SK-N-SH (cell line): ENCODE measurements at regions not wholly inside any gene's neighbourhood (a gene's known extent, or its start where the extent isn't known, plus 50 kb on each side); places are given as distances from the start of the nearest gene placed in this dataset.
A peak's percentile ranks its signal among the peaks of the same experiment; 100 is the strongest.

ENCODE experiments used
- CTCF ChIA-PET: fragments of 300-600, 350-600 bp; formaldehyde crosslinking; extraction: SDS; loops from one replicate; lab custom pipeline; 2021; lab: Yijun Ruan, JAX
- POLR2A ChIA-PET: fragments of 350-600 bp; sonication (Branson Sonifier 250); formaldehyde crosslinking; extraction: SDS; loops from one replicate; lab custom pipeline; 2020; ENCODE audit warnings: antibody characterized with exemption, inconsistent platforms; lab: Yijun Ruan, JAX
- DNase-seq: peaks from one replicate; pipeline ENCODE4 v3.0.0; 2012
- H2AFZ ChIP-seq: fragments of 200-600 bp; sonication (generic); 2 replicates; pipeline ENCODE4 v1.8.1; 2016; ENCODE audit warnings: antibody characterized with exemption, mild to moderate bottlenecking, low read depth
- H3F3A ChIP-seq: fragments of 200-600 bp; sonication (generic); replicated peaks from 2 replicates; pipeline ENCODE3; 2016; ENCODE audit warnings: antibody characterized with exemption, mild to moderate bottlenecking; ENCODE audit not compliant: insufficient read depth
- H3K27ac ChIP-seq, 2 experiments: fragments of 200-500 bp in 1 of 2; fragments of 200-600 bp in 1 of 2; sonication (Bioruptor generic) in 1 of 2; sonication (generic), shearing (Covaris generic) in 1 of 2; 2 replicates each; pipeline versions ENCODE4 v1.5.1 to v1.6.1; 2014 to 2016; ENCODE audit warnings: low read depth in 2 of 2, inconsistent platforms in 1 of 2, low read length in 1 of 2, mild to moderate bottlenecking in 1 of 2, mixed read lengths in 1 of 2
- H3K27me3 ChIP-seq: fragments of 200-600 bp; sonication (generic), shearing (Covaris generic); 2 replicates; pipeline ENCODE4 v1.6.1; 2016; ENCODE audit warnings: mixed run types; ENCODE audit not compliant: insufficient read depth
- H3K36me3 ChIP-seq, 2 experiments: fragments of 200-500 bp in 1 of 2; fragments of 200-600 bp in 1 of 2; sonication (Bioruptor generic) in 1 of 2; sonication (generic) in 1 of 2; replicated peaks in 1 of 2; 2 replicates each; pipeline versions ENCODE3 to v1.5.1; 2014 to 2016; ENCODE audit warnings: low read length in 1 of 2, mild to moderate bottlenecking in 1 of 2; ENCODE audit not compliant: insufficient read depth in 2 of 2, control insufficient read depth in 1 of 2
- H3K4me1 ChIP-seq, 2 experiments: fragments of 200-500 bp in 1 of 2; fragments of 200-600 bp in 1 of 2; sonication (Bioruptor generic) in 1 of 2; sonication (generic), shearing (Covaris generic) in 1 of 2; 2 replicates each; pipeline versions ENCODE4 v1.5.1 to v1.6.1; 2014 to 2016; ENCODE audit warnings: low read depth in 1 of 2, low read length in 1 of 2, mixed run types in 1 of 2; ENCODE audit not compliant: insufficient read depth in 2 of 2, control insufficient read depth in 1 of 2
- H3K4me2 ChIP-seq: fragments of 200-600 bp; sonication (generic), shearing (Covaris generic); 2 replicates; pipeline ENCODE4 v1.6.1; 2017; ENCODE audit warnings: mixed run types
- H3K4me3 ChIP-seq, 2 experiments: fragments of 200-500 bp in 1 of 2; fragments of 200-600 bp in 1 of 2; sonication (Bioruptor generic) in 1 of 2; sonication (generic), shearing (Covaris generic) in 1 of 2; 2 replicates each; pipeline versions ENCODE4 v1.5.1 to v1.8.1; 2014 to 2016; ENCODE audit warnings: low read depth in 2 of 2, inconsistent platforms in 1 of 2, low read length in 1 of 2, mild to moderate bottlenecking in 1 of 2, mixed read lengths in 1 of 2, moderate library complexity in 1 of 2
- H3K79me2 ChIP-seq: fragments of 200-600 bp; sonication (generic); 2 replicates; pipeline ENCODE4 v1.8.1; 2017; ENCODE audit warnings: mild to moderate bottlenecking; ENCODE audit not compliant: insufficient read depth
- H3K9ac ChIP-seq: fragments of 200-600 bp; sonication (generic); 2 replicates; pipeline ENCODE4 v1.6.1; 2017; ENCODE audit warnings: mixed run types
- H3K9me2 ChIP-seq: fragments of 200-600 bp; sonication (generic); 2 replicates; pipeline ENCODE4 v1.6.1; 2017; ENCODE audit warnings: mixed run types
- H3K9me3 ChIP-seq: fragments of 200-600 bp; sonication (generic); 2 replicates; pipeline ENCODE4 v1.6.1; 2017; ENCODE audit warnings: mixed run types, mild to moderate bottlenecking, moderate library complexity
- H4K20me1 ChIP-seq: fragments of 200-600 bp; sonication (generic); 2 replicates; pipeline ENCODE4 v1.6.1; 2017; ENCODE audit warnings: mild to moderate bottlenecking, mixed run types; ENCODE audit not compliant: insufficient read depth
- CHD2 ChIP-seq: fragments of 150-350 bp; IDR thresholded peaks from 2 replicates; pipeline ENCODE4 v1.6.1; 2018; ENCODE audit warnings: low read length; ENCODE audit not compliant: partially characterized antibody
- ELF1 ChIP-seq: IDR thresholded peaks from 2 replicates; pipeline ENCODE4 v1.4.0; 2012
- EP300 ChIP-seq, 2 experiments: IDR thresholded peaks; 2 replicates each; pipeline versions ENCODE4 v1.4.0 to v1.6.1; 2012; ENCODE audit warnings: borderline replicate concordance in 1 of 2, low read depth in 1 of 2, low read length in 1 of 2
- FOSL2 ChIP-seq: IDR thresholded peaks from 2 replicates; pipeline ENCODE4 v1.4.0; 2012; ENCODE audit warnings: low read depth, mild to moderate bottlenecking, moderate library complexity, borderline replicate concordance
- FOXJ3 ChIP-seq: sonication (generic); formaldehyde crosslinking; IDR thresholded peaks from 2 replicates; pipeline ENCODE4 v1.5.1; 2020; ENCODE audit warnings: mild to moderate bottlenecking, missing genetic modification reagents
- FOXM1 ChIP-seq: IDR thresholded peaks from 2 replicates; pipeline ENCODE4 v1.4.0; 2012; ENCODE audit warnings: low read depth, mild to moderate bottlenecking
- GABPA ChIP-seq: IDR thresholded peaks from 2 replicates; pipeline ENCODE4 v1.4.0; 2012; ENCODE audit warnings: low read depth, mild to moderate bottlenecking
- GATA2 ChIP-seq: sonication (generic); formaldehyde crosslinking; IDR thresholded peaks from 2 replicates; pipeline ENCODE4 v1.5.0; 2020; ENCODE audit warnings: mild to moderate bottlenecking, missing genetic modification reagents
- IRF3 ChIP-seq: fragments of 150-350 bp; IDR thresholded peaks from 2 replicates; pipeline ENCODE4 v1.6.1; 2016; ENCODE audit warnings: mild to moderate bottlenecking, low read depth, low read length
- JUND ChIP-seq: IDR thresholded peaks from 2 replicates; pipeline ENCODE4 v1.4.0; 2012
- MAX ChIP-seq: IDR thresholded peaks from 2 replicates; pipeline ENCODE4 v1.4.0; 2012; ENCODE audit warnings: low read depth
- MEF2A ChIP-seq: IDR thresholded peaks from 2 replicates; pipeline ENCODE4 v1.4.0; 2012; ENCODE audit warnings: low read depth, borderline replicate concordance
- NFIC ChIP-seq: IDR thresholded peaks from 2 replicates; pipeline ENCODE4 v1.4.0; 2012; ENCODE audit warnings: borderline replicate concordance
- PBX3 ChIP-seq: IDR thresholded peaks from 2 replicates; pipeline ENCODE4; 2012
- RAD21 ChIP-seq: IDR thresholded peaks from 2 replicates; pipeline ENCODE4 v1.6.1; 2012; ENCODE audit warnings: mild to moderate bottlenecking, low read length
- RCOR1 ChIP-seq: fragments of 150-350 bp; IDR thresholded peaks from 2 replicates; pipeline ENCODE4 v1.6.1; 2017; ENCODE audit warnings: antibody characterized with exemption, low read length
- RFX5 ChIP-seq: IDR thresholded peaks from 2 replicates; pipeline ENCODE4 v1.6.1; 2012; ENCODE audit warnings: mild to moderate bottlenecking, improper control_type of control experiment, low read length
- RXRA ChIP-seq: IDR thresholded peaks from 2 replicates; pipeline ENCODE4 v1.4.0; 2012; ENCODE audit warnings: low read depth, mild to moderate bottlenecking, borderline replicate concordance
- SMC3 ChIP-seq: IDR thresholded peaks from 2 replicates; pipeline ENCODE4 v1.6.1; 2012; ENCODE audit warnings: low read depth, low read length, improper control_type of control experiment
- TAF1 ChIP-seq: IDR thresholded peaks from 2 replicates; pipeline ENCODE4 v1.6.1; 2012; ENCODE audit warnings: low read depth, mild to moderate bottlenecking, low read length, moderate library complexity, borderline replicate concordance
- TCF12 ChIP-seq: IDR thresholded peaks from 2 replicates; pipeline ENCODE4 v1.4.0; 2012
- USF1 ChIP-seq: IDR thresholded peaks from 2 replicates; pipeline ENCODE4 v1.4.0; 2012; ENCODE audit warnings: low read depth, borderline replicate concordance
- YY1 ChIP-seq: IDR thresholded peaks from 2 replicates; pipeline ENCODE4 v1.4.0; 2012; ENCODE audit warnings: low read depth, mild to moderate bottlenecking
- ZBTB33 ChIP-seq: IDR thresholded peaks from 2 replicates; pipeline ENCODE4 v1.4.0; 2012; ENCODE audit warnings: low read depth, borderline replicate concordance
- WGBS: methylation state at CpG from one replicate; pipeline ENCODE4 v1.1.6; 2017; ENCODE audit warnings: low lambda C conversion rate; 5-methylcytosine and 5-hydroxymethylcytosine counted together

- no peak for TF ChIP-seq RFX5
- no peak for TF ChIP-seq RXRA
- TF ChIP-seq GABPA, result no peak
- no peak for TF ChIP-seq SMC3
- TF ChIP-seq FOSL2, result no peak
- no peak for TF ChIP-seq FOXM1
- TF ChIP-seq MAX, result no peak
- TF ChIP-seq FOXJ3 (CRISPR knock-in tag), result no peak
- no peak for TF ChIP-seq GATA2 (CRISPR knock-in tag)
- Histone ChIP-seq H3K9me3 (no peaks in the 10 kb centered on the region), H3K4me2 (no peak overlapping the region), H3K79me2 (no peaks in the 10 kb centered on the region; the same call in 1 of the 2 replicates), H4K20me1 (no peaks in the 10 kb centered on the region), H3K27ac (no peak overlapping the region), H3K9me2 (no peaks in the 10 kb centered on the region), H2AFZ (no peak overlapping the region; the same call in 1 of the 2 replicates), H3K4me3 (no peak overlapping the region), H3F3A (peaks cover 9% of the 10 kb centered on the region), H3K4me1 (no peaks in the 10 kb centered on the region; a peak in 1 of 4 replicates), H3K27me3 (no peaks in the 10 kb centered on the region; the same call in 1 of the 2 replicates), H3K9ac (no peak overlapping the region), H3K36me3 (no peaks in the 10 kb centered on the region)
- POLR2A ChIA-PET, result no interaction called here
- WGBS, result 12% methylated on average over 1 of the region's 1 CpG
- DNase-seq, result no peak
- CTCF ChIA-PET, result no interaction called here
Observed at GRCh38 chr9:108389056-108389455, 466.7 kb downstream of the ACTL7B start.

GRCh38 chr9:108386859-108387384, 468.9 kb downstream of the ACTL7B start:
- H4K20me1 ChIP-seq, result no peaks in the 10 kb centered on the region
- H3K9me3 ChIP-seq, result no peaks in the 10 kb centered on the region
- H3K9ac ChIP-seq, result no peak overlapping the region
- H3K36me3 ChIP-seq, result no peaks in the 10 kb centered on the region
- no peaks in the 10 kb centered on the region; a peak in 1 of 4 replicates for H3K4me1 ChIP-seq
- POLR2A ChIA-PET, result no interaction called here
- H3K27ac ChIP-seq, result peak overlapping the region in 1 of 2 experiments; percentile 80; a peak in 2 of 4 replicates
- DNase-seq, result no peak
- no peaks in the 10 kb centered on the region; the same call in 1 of the 2 replicates for H3K79me2 ChIP-seq
- CTCF ChIA-PET, result no interaction called here
- H3F3A ChIP-seq, result peaks cover 9% of the 10 kb centered on the region
- H3K9me2 ChIP-seq, result no peaks in the 10 kb centered on the region; the same call in 1 of the 2 replicates
- peak overlapping the region; percentile 19; the same call in 1 of the 2 replicates for H3K4me2 ChIP-seq
- H2AFZ ChIP-seq, result no peak overlapping the region
- 3% methylated on average over 1 of the region's 1 CpG for WGBS
- H3K4me3 ChIP-seq, result no peak overlapping the region
- H3K27me3 ChIP-seq, result no peaks in the 10 kb centered on the region; the same call in 1 of the 2 replicates
- TF ChIP-seq TAF1 (no peak), MEF2A (peak; percentile 56; the same call in 1 of the 2 replicates), RXRA (0 out of 2 replicates have a peak, but pooled peaks have one; percentile 24), GABPA (no peak), CHD2 (no peak), EP300 (IDR thresholded peaks at IDR 0.05; ENCODE audit: borderline replicate concordance in 1 of 2, low read depth in 1 of 2, low read length in 1 of 2) (peak; percentile 19 to 85; a peak in 2 of 4 replicates), USF1 (no peak; the same call in 1 of the 2 replicates), ZBTB33 (no peak), ELF1 (no peak), IRF3 (no peak), TCF12 (peak; percentile 85), RCOR1 (no peak), FOXJ3 (CRISPR knock-in tag) (no peak), RAD21 (no peak), NFIC (peak; percentile 87; the same call in 1 of the 2 replicates), PBX3 (peak; percentile 93), MAX (peak; percentile 19; the same call in 1 of the 2 replicates), GATA2 (CRISPR knock-in tag) (no peak), YY1 (no peak), JUND (peak; percentile 85)
